Fibroblast of lung (primary cell): ENCODE measurements at regions not wholly inside any gene's neighbourhood (a gene's known extent, or its start where the extent isn't known, plus 50 kb on each side); places are given as distances from the start of the nearest gene placed in this dataset.
"Not testable (repeated sequence)": the region's sequence is repeated elsewhere in the genome, so short reads cannot be mapped to it uniquely, and the experiment has no call there.

Source experiments
- EZH2 ChIP-seq: IDR thresholded peaks from 2 replicates; pipeline ENCODE4 v1.5.1; 2012; ENCODE audit warnings: low read length, control low read depth, mild to moderate bottlenecking; ENCODE audit errors: missing control alignments
- TF ChIP-seq, protein P1 (sequence below), 2 donors: IDR thresholded peaks in 1 of 2; conservative IDR thresholded peaks in 1 of 2; 1 replicate in 1 of 2; 2 replicates in 1 of 2; pipeline ENCODE4 v1.5.1; 2011 to 2012; ENCODE audit warnings: low read length in 2 of 2, control low read depth in 1 of 2, inconsistent platforms in 1 of 2, low read depth in 1 of 2, mild to moderate bottlenecking in 1 of 2

DNA sequence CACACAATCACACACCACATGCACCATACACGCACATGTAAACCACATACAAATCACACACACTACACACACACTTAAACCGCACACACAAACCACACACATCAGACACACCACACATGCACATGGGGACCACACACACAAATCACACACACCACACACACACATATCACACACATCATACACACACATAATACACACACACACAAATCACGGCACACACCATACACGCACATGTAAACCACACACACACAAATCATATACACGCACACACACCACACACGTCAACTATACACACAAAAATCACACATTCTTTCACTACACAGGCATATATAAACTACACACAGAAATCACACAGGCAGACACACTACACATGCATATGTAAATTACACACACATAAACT is 802.3 kb downstream of the SPATA31A7 start:
- TF ChIP-seq, protein P1, sequence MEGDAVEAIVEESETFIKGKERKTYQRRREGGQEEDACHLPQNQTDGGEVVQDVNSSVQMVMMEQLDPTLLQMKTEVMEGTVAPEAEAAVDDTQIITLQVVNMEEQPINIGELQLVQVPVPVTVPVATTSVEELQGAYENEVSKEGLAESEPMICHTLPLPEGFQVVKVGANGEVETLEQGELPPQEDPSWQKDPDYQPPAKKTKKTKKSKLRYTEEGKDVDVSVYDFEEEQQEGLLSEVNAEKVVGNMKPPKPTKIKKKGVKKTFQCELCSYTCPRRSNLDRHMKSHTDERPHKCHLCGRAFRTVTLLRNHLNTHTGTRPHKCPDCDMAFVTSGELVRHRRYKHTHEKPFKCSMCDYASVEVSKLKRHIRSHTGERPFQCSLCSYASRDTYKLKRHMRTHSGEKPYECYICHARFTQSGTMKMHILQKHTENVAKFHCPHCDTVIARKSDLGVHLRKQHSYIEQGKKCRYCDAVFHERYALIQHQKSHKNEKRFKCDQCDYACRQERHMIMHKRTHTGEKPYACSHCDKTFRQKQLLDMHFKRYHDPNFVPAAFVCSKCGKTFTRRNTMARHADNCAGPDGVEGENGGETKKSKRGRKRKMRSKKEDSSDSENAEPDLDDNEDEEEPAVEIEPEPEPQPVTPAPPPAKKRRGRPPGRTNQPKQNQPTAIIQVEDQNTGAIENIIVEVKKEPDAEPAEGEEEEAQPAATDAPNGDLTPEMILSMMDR (conservative IDR thresholded peaks at IDR 0.05 in 1 of 2, IDR thresholded peaks at IDR 0.05 in 1 of 2; ENCODE audit: low read depth in 1 of 2, low read length in 2 of 2): not testable (repeated sequence)
- not testable (repeated sequence) for TF ChIP-seq EZH2
